GM20000 (cell line): ENCODE measurements at regions not wholly inside any gene's neighbourhood (a gene's known extent, or its start where the extent isn't known, plus 50 kb on each side); places are given as distances from the start of the nearest gene placed in this dataset.

Experiments used
- DNase-seq: peaks from one replicate; pipeline ENCODE4 v3.0.0; 2012; ENCODE audit warnings: low spot score
- TF ChIP-seq, protein P1 (sequence below): IDR thresholded peaks from 2 replicates; pipeline ENCODE4 v1.5.1; 2012; ENCODE audit warnings: mild to moderate bottlenecking, control low read depth; ENCODE audit errors: extremely low read depth, missing control alignments

GRCh38 chrX:10106806-10107205 is 50.0 kb upstream of the CLCN4 start:
- TF ChIP-seq, protein P1, sequence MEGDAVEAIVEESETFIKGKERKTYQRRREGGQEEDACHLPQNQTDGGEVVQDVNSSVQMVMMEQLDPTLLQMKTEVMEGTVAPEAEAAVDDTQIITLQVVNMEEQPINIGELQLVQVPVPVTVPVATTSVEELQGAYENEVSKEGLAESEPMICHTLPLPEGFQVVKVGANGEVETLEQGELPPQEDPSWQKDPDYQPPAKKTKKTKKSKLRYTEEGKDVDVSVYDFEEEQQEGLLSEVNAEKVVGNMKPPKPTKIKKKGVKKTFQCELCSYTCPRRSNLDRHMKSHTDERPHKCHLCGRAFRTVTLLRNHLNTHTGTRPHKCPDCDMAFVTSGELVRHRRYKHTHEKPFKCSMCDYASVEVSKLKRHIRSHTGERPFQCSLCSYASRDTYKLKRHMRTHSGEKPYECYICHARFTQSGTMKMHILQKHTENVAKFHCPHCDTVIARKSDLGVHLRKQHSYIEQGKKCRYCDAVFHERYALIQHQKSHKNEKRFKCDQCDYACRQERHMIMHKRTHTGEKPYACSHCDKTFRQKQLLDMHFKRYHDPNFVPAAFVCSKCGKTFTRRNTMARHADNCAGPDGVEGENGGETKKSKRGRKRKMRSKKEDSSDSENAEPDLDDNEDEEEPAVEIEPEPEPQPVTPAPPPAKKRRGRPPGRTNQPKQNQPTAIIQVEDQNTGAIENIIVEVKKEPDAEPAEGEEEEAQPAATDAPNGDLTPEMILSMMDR: no peak
- peak; percentile 56 for DNase-seq
